ENCODE measurements at regions not wholly inside any gene's neighbourhood (a gene's known extent, or its start where the extent isn't known, plus 50 kb on each side); places are given as distances from the start of the nearest gene placed in this dataset.

- TF ChIP-seq POLR2A (IDR thresholded peaks at IDR 0.05) (no peak), CTCF (IDR thresholded peaks at IDR 0.05) (no peak)
Observed at GRCh38 chrX:7787714-7788113, 55.3 kb upstream of the VCX start.

Data from esophagus squamous epithelium (tissue), 4 donors.